Stimulated activated CD4-positive, alpha-beta T cell treated with anti-CD3 and anti-CD28 coated beads, Interleukin-4, amount 100 ng/mL, for 24 hours (primary cell): ENCODE measurements at regions not wholly inside any gene's neighbourhood (a gene's known extent, or its start where the extent isn't known, plus 50 kb on each side); places are given as distances from the start of the nearest gene placed in this dataset.
"Not testable (repeated sequence)": the region's sequence is repeated elsewhere in the genome, so short reads cannot be mapped to it uniquely, and the experiment has no call there.

ENCODE experiments used
- DNase-seq: peaks from one replicate; pipeline ENCODE4 v3.0.0-alpha.2; 2020

- no peak for DNase-seq
These were observed 66.6 kb downstream of the LACC1 start for GRCh38 chr13:43946281-43946680.

GRCh38 chr13:43947897-43948458 is 68.3 kb downstream of the LACC1 start:
- DNase-seq: no peak

GRCh38 chr13:43953370-43953769 is 73.7 kb downstream of the LACC1 start:
- DNase-seq: no peak

- not testable (repeated sequence) for DNase-seq
These were observed 77.3 kb downstream of the LACC1 start for GRCh38 chr13:43956975-43957374.

- DNase-seq: no peak
These were observed 79.6 kb downstream of the LACC1 start for GRCh38 chr13:43959291-43959690.

GRCh38 chr13:43961909-43962308 is 82.2 kb downstream of the LACC1 start:
- no peak for DNase-seq

GRCh38 chr13:43963726-43964125 is 84.0 kb downstream of the LACC1 start:
- no peak for DNase-seq

GRCh38 chr13:43964698-43965458 is 85.2 kb downstream of the LACC1 start:
- DNase-seq: no peak

GRCh38 chr13:43965459-43965845 is 85.7 kb downstream of the LACC1 start:
- DNase-seq: no peak

- not testable (repeated sequence) for DNase-seq
These were observed 88.7 kb downstream of the LACC1 start for GRCh38 chr13:43968251-43968942.

GRCh38 chr13:43968943-43969690 is 89.4 kb downstream of the LACC1 start:
- not testable (repeated sequence) for DNase-seq

GRCh38 chr13:43969919-43970318 is 90.2 kb downstream of the LACC1 start:
- not testable (repeated sequence) for DNase-seq

- not testable (repeated sequence) for DNase-seq
These were observed 91.0 kb downstream of the LACC1 start for GRCh38 chr13:43970520-43971242.

GRCh38 chr13:43971324-43971723 is 91.6 kb downstream of the LACC1 start:
- DNase-seq: not testable (repeated sequence)

- DNase-seq: no peak
These were observed 98.2 kb downstream of the LACC1 start for GRCh38 chr13:43977911-43978310.

GRCh38 chr13:43978688-43979087 is 99.0 kb downstream of the LACC1 start:
- no peak for DNase-seq

- DNase-seq: no peak
These were observed 99.8 kb downstream of the LACC1 start for GRCh38 chr13:43979492-43979891.

- DNase-seq: no peak
These were observed 100.9 kb downstream of the LACC1 start for GRCh38 chr13:43980587-43980986.

GRCh38 chr13:43981091-43981490 is 101.4 kb downstream of the LACC1 start:
- DNase-seq: no peak

GRCh38 chr13:43981512-43982301 is 102.0 kb downstream of the LACC1 start:
- DNase-seq: no peak

- no peak for DNase-seq
These were observed 103.7 kb downstream of the LACC1 start for GRCh38 chr13:43983373-43983772.

- no peak for DNase-seq
These were observed 104.6 kb downstream of the LACC1 start for GRCh38 chr13:43984292-43984691.
